ENCODE measurements at regions not wholly inside any gene's neighbourhood (a gene's known extent, or its start where the extent isn't known, plus 50 kb on each side); places are given as distances from the start of the nearest gene placed in this dataset.

DNA sequence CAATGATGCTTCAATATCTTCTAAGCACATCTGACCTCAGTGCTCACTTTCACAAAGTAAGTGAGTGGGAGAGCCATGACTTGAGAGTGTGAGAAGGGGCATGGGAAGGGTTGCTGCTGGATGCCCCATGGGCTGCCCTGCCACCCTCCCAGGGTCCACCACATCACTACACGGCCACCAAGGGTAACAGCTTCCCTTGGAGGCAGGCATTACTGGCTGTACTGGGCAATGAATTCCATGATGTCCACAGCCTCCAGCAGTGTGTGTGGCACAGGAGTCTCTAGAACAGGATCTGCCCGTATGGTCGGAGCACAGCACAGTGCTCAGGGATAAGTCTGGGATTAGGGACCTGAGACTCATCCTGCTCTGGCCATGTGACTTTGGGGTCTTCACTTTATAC, 481.0 kb upstream of the MYT1L start:
- no TSS peak for BruUV-seq (replicated peaks)
- CTCF ChIA-PET (ENCODE audit: low intra/inter-chr PET ratio): no interaction called here
- DNase-seq (ENCODE audit: extremely low read depth in 1 of 4, low spot score in 3 of 4) (no peak), ATAC-seq (no peak), FAIRE-seq (no peak)
- 0% methylated on average over 3 of the region's 3 CpGs for WGBS (ENCODE audit: insufficient coverage, low coverage, missing lambda C conversion rate)
- Histone ChIP-seq H3K9me3 (replicated peaks; ENCODE audit: control insufficient read depth, insufficient read depth, low read depth, low read length) (no peaks in the 10 kb centered on the region), H4K20me1 (replicated peaks; ENCODE audit: control insufficient read depth, insufficient read depth, low read length) (no peaks in the 10 kb centered on the region), H3K36me3 (ENCODE audit: control insufficient read depth, insufficient read depth, low read length) (no peaks in the 10 kb centered on the region), H3K4me2 (ENCODE audit: insufficient read depth, low read length) (no peak overlapping the region), H3K4me1 (replicated peaks in 1 of 2; ENCODE audit: control insufficient read depth in 2 of 2, insufficient read depth in 2 of 2, low read length in 2 of 2) (no peaks in the 10 kb centered on the region), H2AFZ (ENCODE audit: low read depth, low read length) (no peak overlapping the region), H3K27ac (ENCODE audit: extremely low read depth, low read depth, low read length) (no peak overlapping the region), H3K79me2 (ENCODE audit: control insufficient read depth, insufficient read depth, low read length) (no peaks in the 10 kb centered on the region), H3K27me3 (ENCODE audit: control insufficient read depth in 2 of 2, insufficient read depth in 2 of 2, low read length in 2 of 2) (peaks cover 0 to 8% of the 10 kb centered on the region in 2 experiments; a peak in 2 of 5 replicates), H3K9ac (ENCODE audit: insufficient read depth in 1 of 2, low read depth in 2 of 2, low read length in 2 of 2) (no peak overlapping the region), H3K4me3 (no peak overlapping the region), H3K9me1 (ENCODE audit: control insufficient read depth, insufficient read depth, low read length) (no peaks in the 10 kb centered on the region)
- in situ Hi-C loops (cut with MboI) (no loop called here), intact Hi-C loops (cut with micrococcal nuclease) (no loop called here)
- POLR2A ChIA-PET: no interaction called here
- no peak for TF ChIP-seq ETS2 (tag; IDR thresholded peaks at IDR 0.05; ENCODE audit: borderline replicate concordance, poor library complexity, severe bottlenecking)
- TF ChIP-seq ADNP (tag; IDR thresholded peaks at IDR 0.05): no peak
- TF ChIP-seq MBD2 (IDR thresholded peaks at IDR 0.05; ENCODE audit: borderline replicate concordance, low read depth): no peak
- TF ChIP-seq FOXA3 (CRISPR knock-in tag; conservative IDR thresholded peaks at IDR 0.05 in 1 of 2, IDR thresholded peaks at IDR 0.05 in 1 of 2): no peak
- no peak for TF ChIP-seq TCF3 (CRISPR knock-in tag; IDR thresholded peaks at IDR 0.05)
- no peak for TF ChIP-seq NFIX (CRISPR knock-in tag; IDR thresholded peaks at IDR 0.05; ENCODE audit: low read depth)
- no peak for TF ChIP-seq PHTF2 (CRISPR knock-in tag; IDR thresholded peaks at IDR 0.05)
- no peak for TF ChIP-seq HMGN3 (IDR thresholded peaks at IDR 0.05; ENCODE audit: borderline replicate concordance, extremely low read depth, insufficient read length, low read depth, low read length)
- TF ChIP-seq, protein P1, sequence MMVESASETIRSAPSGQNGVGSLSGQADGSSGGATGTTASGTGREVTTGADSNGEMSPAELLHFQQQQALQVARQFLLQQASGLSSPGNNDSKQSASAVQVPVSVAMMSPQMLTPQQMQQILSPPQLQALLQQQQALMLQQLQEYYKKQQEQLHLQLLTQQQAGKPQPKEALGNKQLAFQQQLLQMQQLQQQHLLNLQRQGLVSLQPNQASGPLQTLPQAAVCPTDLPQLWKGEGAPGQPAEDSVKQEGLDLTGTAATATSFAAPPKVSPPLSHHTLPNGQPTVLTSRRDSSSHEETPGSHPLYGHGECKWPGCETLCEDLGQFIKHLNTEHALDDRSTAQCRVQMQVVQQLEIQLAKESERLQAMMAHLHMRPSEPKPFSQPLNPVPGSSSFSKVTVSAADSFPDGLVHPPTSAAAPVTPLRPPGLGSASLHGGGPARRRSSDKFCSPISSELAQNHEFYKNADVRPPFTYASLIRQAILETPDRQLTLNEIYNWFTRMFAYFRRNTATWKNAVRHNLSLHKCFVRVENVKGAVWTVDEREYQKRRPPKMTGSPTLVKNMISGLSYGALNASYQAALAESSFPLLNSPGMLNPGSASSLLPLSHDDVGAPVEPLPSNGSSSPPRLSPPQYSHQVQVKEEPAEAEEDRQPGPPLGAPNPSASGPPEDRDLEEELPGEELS (CRISPR knock-in tag; IDR thresholded peaks at IDR 0.05; ENCODE audit: borderline replicate concordance): no peak
- no peak for TF ChIP-seq ELF2 (CRISPR knock-in tag; IDR thresholded peaks at IDR 0.05)

Data from K562 (cell line).